IPS DF 4.7 (cell line): ENCODE measurements at regions not wholly inside any gene's neighbourhood (a gene's known extent, or its start where the extent isn't known, plus 50 kb on each side); places are given as distances from the start of the nearest gene placed in this dataset.

ENCODE experiments used
- DNase-seq: peaks from one replicate; pipeline ENCODE4 v3.0.0-alpha.2; 2013; ENCODE audit warnings: low spot score; ENCODE audit errors: extremely low read depth

- DNase-seq = no peak
Observed at GRCh38 chr15:47542312-47542989, 174.9 kb upstream of the SEMA6D start.

GRCh38 chr15:47548231-47548630, 169.1 kb upstream of the SEMA6D start:
- no peak for DNase-seq

- no peak for DNase-seq
Observed at GRCh38 chr15:47548986-47549385, 168.3 kb upstream of the SEMA6D start.

- no peak for DNase-seq
Observed at GRCh38 chr15:47551079-47551478, 166.2 kb upstream of the SEMA6D start.

- DNase-seq = no peak
Observed at GRCh38 chr15:47551546-47551945, 165.8 kb upstream of the SEMA6D start.

GRCh38 chr15:47552978-47553608, 164.2 kb upstream of the SEMA6D start:
- DNase-seq = no peak

GRCh38 chr15:47553947-47554346, 163.4 kb upstream of the SEMA6D start:
- DNase-seq = no peak

GRCh38 chr15:47561102-47561501, 156.2 kb upstream of the SEMA6D start:
- DNase-seq = no peak

GRCh38 chr15:47565949-47566348, 151.4 kb upstream of the SEMA6D start:
- DNase-seq = no peak

GRCh38 chr15:47566610-47567009, 150.7 kb upstream of the SEMA6D start:
- no peak for DNase-seq

- DNase-seq = no peak
Observed at GRCh38 chr15:47568030-47568429, 149.3 kb upstream of the SEMA6D start.

- DNase-seq = no peak
Observed at GRCh38 chr15:47570044-47570443, 147.3 kb upstream of the SEMA6D start.

GRCh38 chr15:47570451-47570850, 146.9 kb upstream of the SEMA6D start:
- no peak for DNase-seq

GRCh38 chr15:47570881-47571640, 146.2 kb upstream of the SEMA6D start:
- DNase-seq = no peak

- no peak for DNase-seq
Observed at GRCh38 chr15:47573673-47574072, 143.6 kb upstream of the SEMA6D start.

- DNase-seq = no peak
Observed at GRCh38 chr15:47577000-47577399, 140.3 kb upstream of the SEMA6D start.

- DNase-seq = no peak
Observed at GRCh38 chr15:47577461-47577860, 139.8 kb upstream of the SEMA6D start.

- DNase-seq = no peak
Observed at GRCh38 chr15:47582233-47582632, 135.1 kb upstream of the SEMA6D start.

GRCh38 chr15:47584316-47584715, 133.0 kb upstream of the SEMA6D start:
- DNase-seq = no peak

GRCh38 chr15:47586653-47587224, 130.6 kb upstream of the SEMA6D start:
- no peak for DNase-seq

GRCh38 chr15:47587940-47588802, 129.1 kb upstream of the SEMA6D start:
- DNase-seq = no peak
